Stimulated activated CD8-positive, alpha-beta memory T cell treated with anti-CD3 and anti-CD28 coated beads, Interleukin-15, amount 100 ng/mL, for 48 hours (primary cell): ENCODE measurements at regions not wholly inside any gene's neighbourhood (a gene's known extent, or its start where the extent isn't known, plus 50 kb on each side); places are given as distances from the start of the nearest gene placed in this dataset.
"Not testable (repeated sequence)": the region's sequence is repeated elsewhere in the genome, so short reads cannot be mapped to it uniquely, and the experiment has no call there.

Source experiments
- DNase-seq, 2 donors: peaks; one replicate each; pipeline ENCODE4 v3.0.0-alpha.2; 2020; ENCODE audit warnings: low read depth in 2 of 2

DNA sequence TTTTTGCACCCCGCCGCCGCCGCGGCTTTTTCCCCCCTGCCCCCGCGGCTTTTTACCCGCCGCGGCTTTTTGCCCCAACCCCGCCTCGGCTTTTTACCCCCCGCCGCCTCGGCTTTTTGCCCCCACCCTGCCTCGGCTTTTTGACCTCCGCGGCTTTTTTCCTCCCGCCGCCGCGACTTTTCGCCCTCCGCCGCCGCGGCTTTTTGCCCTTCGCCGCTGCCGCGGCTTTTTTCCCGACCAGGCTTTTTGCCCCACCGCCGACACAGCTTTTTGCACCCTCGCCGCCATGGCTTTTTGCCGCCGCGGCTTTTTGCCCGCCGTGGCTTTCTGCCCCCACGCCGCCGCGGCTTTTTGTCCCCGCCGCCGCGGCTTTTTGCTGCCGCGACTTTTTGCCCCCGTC, 137.0 kb upstream of the TP53TG3D start:
- no peak for DNase-seq

DNA sequence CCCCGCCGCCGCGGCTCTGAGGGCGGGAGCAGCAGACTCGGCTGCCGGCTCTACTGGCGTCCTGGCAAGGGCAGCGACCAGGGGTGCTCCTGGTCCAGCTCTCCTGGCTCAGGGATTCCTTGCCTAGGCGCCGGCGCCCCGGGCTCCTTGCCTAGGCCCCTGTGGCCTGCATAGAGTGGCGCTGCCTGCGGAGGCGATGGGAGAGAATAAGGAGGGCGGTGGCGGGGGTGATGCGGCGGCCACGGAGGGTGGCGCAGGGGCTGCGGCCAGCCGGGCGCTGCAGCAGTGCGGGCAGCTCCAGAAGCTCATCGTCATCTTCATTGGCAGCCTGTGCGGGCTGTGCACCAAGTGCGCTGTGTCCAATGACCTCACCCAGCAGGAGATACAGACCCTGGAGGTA, 136.6 kb upstream of the TP53TG3D start:
- not testable (repeated sequence) for DNase-seq

DNA sequence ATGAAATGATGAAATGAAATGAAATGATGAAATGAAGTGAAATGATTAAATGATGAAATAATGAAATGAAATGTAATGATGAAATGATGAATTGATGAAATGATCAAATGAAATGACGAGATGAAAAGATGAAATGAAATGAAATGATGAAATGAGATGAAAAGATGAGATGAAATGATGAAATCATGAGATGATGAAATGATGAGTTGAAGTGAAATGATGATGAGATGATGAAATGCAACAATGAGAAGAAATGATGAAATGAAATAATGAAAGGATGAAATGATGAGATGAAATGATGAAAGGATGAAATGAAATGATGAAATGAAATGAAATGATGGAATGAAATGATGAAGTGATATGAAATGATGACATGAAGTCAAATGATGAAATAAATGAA, 132.7 kb upstream of the TP53TG3D start:
- DNase-seq: not testable (repeated sequence)

DNA sequence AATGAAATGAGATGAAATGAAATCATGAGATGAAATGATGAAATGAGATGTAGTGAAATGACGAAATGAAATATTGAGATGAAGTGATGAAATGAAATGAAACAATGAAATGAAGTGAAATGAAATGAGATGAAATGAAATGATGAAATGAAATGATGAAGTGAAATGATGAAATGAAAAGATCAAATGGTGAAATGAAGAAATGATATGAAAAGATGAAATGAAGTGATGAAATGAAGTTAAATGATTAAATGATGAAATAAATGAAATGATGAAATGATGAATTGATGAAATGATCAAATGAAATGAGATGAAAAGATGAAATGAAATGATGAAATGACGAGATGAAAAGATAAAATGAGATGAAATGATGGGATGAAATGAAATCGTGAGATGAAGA, 132.3 kb upstream of the TP53TG3D start:
- DNase-seq: not testable (repeated sequence)

DNA sequence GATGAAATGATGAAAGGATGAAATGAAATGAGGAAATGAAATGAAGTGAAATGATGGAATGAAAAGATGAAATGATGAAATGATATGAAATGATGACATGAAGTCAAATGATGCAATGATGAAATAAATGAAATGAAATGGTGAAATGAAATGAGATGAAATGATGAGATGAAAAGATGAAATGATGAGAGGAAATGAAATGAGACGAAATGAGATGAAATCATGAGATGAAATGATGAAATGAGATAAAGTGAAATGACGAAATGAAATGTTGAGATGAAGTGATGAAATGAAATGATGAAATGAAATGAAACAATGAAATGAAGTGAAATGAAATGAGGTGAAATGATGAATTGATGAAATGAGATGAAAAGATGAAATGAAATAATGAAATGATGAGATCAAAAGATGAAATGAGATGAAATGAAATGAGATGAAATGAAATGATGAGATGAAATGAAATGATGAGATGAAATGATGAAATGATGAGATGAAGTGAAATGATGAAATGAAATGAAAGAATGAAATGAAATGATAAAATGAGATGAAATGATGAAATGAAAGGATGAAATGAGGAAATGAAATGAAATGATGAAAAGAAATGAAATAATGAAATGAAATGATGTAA, 131.7 kb upstream of the TP53TG3D start:
- DNase-seq: not testable (repeated sequence)

DNA sequence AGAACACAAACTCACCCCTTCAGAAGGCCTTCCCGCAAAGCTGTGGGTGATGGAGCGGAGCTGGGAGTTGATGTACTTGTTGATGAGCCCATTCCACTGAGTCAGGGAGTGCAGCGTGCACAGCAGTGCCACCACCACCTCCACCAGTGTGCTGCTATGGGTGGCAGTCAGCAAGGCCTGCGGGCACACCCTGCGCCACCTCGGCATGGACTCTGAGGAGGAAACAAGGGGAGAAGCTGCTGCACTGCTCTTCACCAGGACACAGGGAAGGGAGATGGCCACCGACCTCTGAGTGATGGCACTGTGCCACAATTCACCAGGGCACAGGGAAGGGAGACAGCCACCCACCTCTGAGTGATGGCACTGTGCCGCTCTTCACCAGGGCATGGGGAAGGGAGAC, 100.7 kb upstream of the TP53TG3D start:
- not testable (repeated sequence) for DNase-seq

DNA sequence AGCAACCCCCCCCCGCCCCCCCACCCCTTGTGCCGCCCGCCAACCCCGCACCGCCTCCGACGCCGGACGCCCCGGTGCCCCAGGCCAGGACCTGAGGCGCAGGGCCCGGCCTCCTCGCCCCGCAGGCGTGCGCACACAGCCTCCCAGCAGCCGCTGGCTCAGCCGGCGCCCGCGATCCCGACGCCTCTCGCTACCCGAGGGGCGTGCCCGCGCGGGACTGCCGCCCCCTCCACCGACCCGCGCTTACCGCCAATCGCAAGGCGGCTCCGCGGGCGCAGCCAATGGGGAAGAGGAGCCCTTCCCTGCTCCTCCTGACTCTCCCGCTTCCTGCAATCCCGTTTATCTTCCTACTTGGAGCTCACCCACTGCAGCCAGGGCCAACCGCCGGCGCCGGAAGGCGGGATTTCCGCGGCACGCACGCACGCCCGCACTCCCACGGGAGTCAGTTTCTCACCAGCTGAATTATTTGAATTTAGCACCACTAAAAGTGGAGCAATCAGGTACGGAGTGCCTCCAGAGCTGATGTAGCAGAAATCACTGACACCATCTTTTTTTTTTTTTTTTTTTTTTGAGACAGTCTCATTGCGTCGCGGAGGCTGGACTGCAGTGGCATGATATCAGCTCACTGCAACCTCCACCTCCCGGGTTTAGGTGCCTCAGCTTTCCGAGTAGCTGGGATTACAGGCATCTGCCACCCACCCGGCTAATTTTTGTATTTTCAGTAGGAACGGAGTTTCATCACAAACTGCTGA, 65.0 kb upstream of the TP53TG3D start:
- DNase-seq: not testable (repeated sequence)

DNA sequence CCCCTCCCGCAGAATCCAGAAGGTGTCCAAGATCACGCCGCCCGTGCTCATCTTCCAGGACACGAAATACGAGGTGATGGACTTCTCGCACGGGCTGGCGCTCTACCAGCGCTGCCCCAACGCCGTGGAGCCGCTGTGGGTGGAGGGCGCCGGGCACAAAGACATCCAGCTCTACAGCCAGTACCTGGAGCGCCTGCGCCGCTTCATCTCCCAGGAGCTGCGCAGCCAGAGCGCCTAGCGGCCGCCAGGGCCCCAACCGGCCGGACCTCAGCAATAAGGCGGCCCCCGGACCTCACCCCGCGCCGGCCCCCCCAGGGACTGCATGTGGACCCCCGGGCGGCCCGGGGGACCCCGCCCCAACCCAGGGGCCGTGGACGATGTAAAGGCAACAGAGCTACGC, 50.5 kb upstream of the TP53TG3D start:
- not testable (repeated sequence) for DNase-seq
